ENCODE measurements at regions not wholly inside any gene's neighbourhood (a gene's known extent, or its start where the extent isn't known, plus 50 kb on each side); places are given as distances from the start of the nearest gene placed in this dataset.
"Not testable (repeated sequence)": the region's sequence is repeated elsewhere in the genome, so short reads cannot be mapped to it uniquely, and the experiment has no call there.

DNA sequence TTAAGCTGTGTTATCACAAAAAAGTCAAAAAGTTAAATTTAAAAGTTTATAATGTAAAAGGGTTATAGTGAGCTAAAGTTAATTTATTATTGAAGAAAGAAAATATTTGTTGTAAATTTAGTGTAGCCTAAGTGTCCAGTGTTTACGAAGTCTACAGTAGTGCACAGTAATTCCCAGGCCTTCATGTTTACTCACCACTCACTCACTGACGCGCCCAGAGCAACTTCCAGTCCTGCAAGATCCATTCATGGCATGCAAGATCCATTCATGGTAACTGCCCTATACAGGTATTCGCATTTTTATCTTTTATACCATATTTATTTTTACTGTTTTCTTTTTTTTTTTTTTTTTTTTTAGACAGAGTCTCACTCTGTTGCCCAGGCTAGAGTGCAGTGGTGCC, 69.5 kb downstream of the TPRA1 start:
- no peak for DNase-seq

GRCh38 chr3:127518456-127519081, 72.0 kb downstream of the TPRA1 start:
- no peak for DNase-seq

- DNase-seq, result no peak
Measured at GRCh38 chr3:127512256-127512655, 78.3 kb downstream of the TPRA1 start.

GRCh38 chr3:127501177-127501576, 89.4 kb downstream of the TPRA1 start:
- DNase-seq, result no peak

DNA sequence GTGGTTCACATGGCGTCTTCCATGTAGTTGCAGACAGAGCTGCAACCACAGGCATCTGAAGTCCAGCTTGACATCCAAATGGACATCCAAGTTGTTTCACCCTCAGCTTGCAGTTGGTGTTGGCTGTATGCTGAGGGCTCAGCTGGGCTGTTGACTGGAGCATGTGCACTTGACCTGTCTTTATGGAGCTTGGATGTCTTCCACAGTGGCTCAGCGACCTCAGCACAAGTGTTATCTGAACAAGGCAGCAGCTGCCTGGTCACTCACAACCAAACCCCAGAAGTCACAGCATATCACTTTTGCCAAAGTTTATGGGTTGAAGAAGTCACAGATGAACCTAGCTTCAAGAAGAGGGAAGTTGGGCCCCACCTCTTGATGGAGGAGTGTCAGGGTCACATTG, 92.9 kb downstream of the TPRA1 start:
- no peak for DNase-seq

DNA sequence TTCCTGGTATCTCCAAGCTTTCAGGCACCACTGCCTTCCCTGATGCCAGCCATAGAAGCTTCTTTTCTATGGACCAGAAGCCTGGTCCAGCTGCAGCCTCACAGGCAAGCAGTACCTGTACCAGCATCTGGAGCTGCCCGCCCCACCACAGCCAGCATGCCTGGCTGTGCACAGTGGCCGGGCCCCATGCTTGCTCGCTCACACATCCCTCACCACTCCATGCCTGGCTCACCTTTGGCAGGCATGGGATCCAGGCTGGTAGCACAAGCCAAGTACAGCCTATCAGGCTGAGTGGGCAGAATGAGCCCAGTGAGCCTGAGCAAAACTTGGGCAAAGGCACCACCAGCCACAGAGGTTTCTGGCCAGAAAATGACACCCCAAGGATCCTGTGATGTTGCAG, 93.4 kb downstream of the TPRA1 start:
- DNase-seq, result no peak

DNA sequence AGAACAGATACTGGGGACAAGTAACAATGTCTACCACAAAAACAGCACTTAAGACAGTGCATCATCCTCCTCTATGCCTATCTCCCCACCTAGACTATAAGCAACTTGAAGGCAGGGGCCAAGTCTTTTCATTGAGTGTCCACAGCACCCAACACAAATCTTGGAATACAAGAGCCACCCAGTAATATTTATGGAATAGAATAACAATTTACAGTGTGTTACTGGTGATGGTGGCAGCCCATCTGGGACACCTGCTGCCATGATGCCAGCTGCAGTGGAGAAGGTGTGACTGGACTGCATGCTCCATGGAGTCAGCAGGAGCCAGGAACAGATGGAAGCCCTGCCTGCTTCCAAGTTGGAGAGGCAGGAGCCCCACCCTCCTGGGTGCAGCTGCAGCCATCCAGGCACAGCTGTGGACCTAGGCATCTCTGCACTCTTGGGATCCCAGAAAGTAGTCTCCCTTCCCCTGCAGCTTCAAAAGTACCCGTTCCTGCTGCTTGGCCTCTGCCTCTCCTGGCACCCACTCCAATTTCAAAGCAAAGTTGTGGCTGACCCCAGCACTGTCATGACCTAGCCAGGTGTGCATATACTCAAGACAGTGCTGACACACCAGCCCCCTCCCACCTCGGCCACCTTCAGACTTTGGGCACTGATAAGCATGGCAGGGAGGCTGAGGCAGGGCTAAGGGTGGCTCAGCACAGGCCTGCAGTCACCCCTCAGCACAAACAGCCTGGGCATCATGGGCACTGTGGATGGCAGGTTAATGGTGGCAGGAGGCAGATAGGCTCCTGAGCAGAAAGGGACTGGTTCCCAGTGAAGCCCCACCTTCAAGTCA, 94.5 kb downstream of the TPRA1 start:
- no peak for DNase-seq

DNA sequence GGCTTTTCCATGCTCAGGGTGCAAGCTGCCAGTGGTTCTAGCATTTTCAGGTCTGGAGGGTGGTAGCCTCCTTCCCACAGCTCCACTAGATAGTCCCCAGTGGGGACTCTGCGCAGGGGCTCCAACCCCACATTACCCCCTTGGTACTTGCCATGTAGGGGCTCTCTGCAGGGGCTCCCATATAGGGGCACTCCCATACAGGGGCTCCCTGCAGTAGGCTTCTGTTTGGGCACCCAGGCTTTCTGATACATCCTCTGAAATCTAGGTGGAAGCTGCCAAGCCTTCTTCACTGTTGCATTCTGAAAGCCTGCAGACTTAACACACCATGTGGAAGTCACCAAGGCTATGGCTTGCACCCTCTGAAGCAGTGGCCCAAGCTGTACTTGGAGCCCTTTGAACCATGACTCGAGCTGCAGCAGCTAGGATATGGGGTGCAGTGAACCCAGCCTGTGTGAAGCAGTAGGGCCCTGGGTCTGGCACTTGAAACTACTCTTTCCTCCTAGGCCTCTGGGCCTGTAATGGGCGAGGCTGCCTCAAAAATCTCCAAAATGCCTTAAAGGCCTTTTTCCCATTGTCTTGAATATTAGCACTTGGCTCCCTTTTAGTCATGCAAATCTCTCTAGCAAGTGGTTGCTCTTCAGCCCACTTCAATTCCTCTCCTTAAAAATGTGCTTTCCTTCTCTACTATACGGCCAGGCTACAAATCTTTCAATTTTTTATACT, 96.4 kb downstream of the TPRA1 start:
- no peak for DNase-seq

GRCh38 chr3:127492426-127492825, 98.1 kb downstream of the TPRA1 start:
- DNase-seq, result no peak

- DNase-seq, result no peak
Measured at GRCh38 chr3:127491909-127492308, 98.6 kb downstream of the TPRA1 start.

DNA sequence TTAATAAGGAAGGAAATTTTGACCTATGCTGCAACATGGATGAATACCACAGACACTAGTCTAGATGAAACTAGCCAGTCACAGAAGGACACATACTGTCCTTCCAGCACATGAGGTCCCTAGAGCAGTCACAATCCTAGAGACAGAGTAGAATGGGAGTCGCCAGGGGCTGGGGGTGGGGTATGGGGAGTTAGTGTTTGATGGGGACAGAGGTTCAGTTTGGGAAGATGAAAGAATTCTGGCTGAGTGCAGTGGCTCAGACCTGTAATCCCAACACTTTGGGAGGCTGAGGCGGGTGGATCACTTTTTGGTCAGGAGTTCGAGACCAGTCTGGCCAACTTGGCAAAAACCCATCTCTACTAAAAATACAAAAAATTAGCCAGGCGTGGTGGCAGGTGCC, 99.2 kb downstream of the TPRA1 start:
- DNase-seq, result no peak

DNA sequence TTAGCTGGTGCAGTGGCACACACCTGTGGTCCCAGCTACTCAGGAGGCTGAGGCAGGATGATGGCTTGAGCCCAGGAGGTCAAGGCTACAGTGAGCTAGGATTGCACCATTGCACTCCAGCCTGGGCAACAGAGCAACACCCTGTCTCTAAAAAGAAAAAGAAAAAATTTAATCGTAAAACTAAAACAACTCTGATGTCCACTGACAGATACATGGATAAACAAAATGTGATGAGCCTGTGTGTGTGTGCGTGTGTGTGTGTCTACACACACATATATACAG, 99.6 kb downstream of the TPRA1 start:
- DNase-seq, result not testable (repeated sequence)

- DNase-seq, result no peak
Measured at GRCh38 chr3:127490271-127491023, 100.1 kb downstream of the TPRA1 start.

DNA sequence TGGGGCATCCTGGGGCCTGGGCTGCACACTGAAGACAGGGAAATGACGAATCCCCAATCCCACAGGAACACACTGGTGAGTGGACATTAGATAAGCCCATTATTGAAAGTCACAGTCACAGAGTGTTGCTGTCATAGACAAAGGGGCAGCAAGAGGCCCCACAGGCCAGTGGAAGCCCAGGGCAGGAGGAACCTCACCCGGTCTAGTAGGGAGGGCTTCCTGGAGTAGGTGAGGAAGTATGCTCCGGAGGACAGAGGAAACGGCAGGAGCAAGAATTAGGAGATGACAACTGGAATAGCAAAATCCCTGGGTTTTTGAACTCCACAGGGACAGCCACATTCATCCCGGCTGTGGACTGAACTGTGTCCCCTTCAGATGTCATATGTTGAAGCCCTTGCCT, 101.2 kb downstream of the TPRA1 start:
- DNase-seq, result no peak

DNA sequence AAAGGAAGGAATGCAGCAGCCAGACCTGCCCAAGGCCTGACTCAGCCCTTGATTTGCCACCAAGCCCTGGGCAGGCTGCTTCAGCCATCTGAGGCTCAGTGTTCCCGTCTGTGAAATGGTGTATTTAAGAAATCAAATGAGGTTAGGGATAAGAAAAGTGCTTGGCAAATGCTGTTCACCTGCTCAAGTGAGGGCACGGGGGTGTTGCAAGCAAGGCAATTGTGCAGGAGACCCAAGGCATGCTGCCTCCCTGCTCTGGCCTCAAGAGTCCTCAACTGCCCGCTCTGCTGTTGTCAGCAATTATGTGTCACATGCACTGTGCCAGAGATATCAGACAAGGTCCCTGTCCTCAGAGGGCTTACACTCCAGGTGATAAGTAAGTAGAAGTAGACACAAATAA, 101.8 kb downstream of the TPRA1 start:
- no peak for DNase-seq

DNA sequence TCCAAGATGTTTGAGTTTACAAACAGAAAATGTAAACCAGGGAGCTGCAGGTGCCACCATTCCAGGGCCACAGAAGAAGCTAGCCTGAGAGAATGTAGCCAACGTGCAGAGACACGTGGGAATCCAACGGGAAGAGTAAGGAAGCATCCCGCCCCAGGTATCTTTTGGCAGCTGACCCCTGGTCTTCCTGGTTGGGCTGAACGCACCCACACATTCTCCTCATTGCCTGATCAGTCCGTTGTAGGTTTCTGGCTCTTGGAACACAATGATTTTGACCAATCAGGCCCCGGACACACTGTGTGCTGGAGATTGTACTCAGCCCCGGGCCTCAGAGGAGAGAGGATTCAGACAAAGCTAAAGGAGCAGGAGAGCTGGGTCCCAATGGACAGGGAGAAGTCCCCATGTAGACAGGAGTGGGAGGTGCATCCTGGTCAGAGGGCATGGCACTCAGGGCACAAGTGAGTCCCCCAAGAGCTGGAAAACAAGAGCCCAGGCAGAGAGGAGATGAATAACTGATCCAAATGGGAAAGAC, 102.3 kb downstream of the TPRA1 start:
- no peak for DNase-seq

DNA sequence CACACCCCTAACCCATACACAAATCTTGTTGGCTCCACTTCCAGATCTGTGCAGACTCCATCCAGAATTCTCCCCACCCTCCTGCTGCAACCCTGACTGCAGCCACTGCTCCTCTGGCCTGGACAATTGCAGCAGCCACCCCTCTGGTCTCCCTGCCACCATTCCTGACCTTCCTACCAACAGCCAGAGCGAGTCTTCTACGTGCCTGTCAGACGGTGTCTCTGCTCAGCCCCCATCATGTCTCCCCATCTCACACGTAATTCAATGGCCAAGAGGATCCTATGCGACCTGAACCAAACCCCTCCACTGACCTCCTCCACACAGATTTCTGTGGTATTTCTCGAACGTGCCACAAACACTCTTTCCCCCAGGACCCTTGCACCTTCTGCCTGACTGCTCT, 103.3 kb downstream of the TPRA1 start:
- DNase-seq, result no peak

DNA sequence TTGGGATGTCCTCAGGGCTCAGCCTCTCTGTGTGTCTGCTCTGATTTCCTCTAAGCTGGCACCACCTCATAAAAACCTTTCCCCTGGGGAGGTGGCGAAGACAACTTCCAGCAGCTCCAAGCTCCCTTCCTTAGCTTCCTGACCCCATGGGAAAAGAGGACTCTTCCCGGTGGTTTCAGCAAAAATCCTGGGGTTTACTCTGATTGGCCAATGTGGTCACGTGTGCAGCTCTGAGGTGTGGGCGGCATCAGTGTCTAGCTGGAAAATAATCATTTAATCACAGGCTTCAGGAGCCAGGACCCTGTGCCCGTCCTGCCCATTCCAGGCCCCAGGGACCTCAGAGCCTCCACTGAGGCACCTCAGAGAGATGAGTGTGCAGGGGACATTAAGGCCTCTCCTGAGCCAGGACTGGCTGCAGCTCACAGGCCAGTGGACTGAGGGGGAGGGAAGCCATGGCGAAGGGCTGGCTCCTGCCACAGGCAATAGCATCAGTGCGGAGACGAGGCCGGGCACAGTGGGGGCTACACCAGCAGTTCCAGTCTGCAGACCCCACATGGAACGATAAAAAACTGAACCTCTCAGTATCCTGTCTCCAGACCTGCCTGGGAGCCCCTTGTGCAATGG, 104.1 kb downstream of the TPRA1 start:
- no peak for DNase-seq

GRCh38 chr3:127485396-127486170, 105.0 kb downstream of the TPRA1 start:
- DNase-seq, result no peak

- no peak for DNase-seq
Measured at GRCh38 chr3:127484601-127485388, 105.7 kb downstream of the TPRA1 start.
